DND-41 (cell line): ENCODE measurements at regions not wholly inside any gene's neighbourhood (a gene's known extent, or its start where the extent isn't known, plus 50 kb on each side); places are given as distances from the start of the nearest gene placed in this dataset.

Experiments
- CTCF ChIP-seq: IDR thresholded peaks from 2 replicates; pipeline ENCODE4 v1.5.1; 2012; ENCODE audit warnings: borderline replicate concordance, low read length, moderate library complexity, mild to moderate bottlenecking; ENCODE audit not compliant: poor library complexity, severe bottlenecking; ENCODE audit errors: extremely low read depth
- EZH2 ChIP-seq: IDR thresholded peaks from 3 replicates; pipeline ENCODE4 v1.6.1; 2012; ENCODE audit warnings: borderline replicate concordance, low read depth, mild to moderate bottlenecking, moderate library complexity, low read length, inconsistent platforms; ENCODE audit not compliant: severe bottlenecking

- TF ChIP-seq CTCF (no peak), EZH2 (no peak)
These were observed 195.7 kb upstream of the PTBP2 start for GRCh38 chr1:96525657-96526557.
